ENCODE measurements at regions not wholly inside any gene's neighbourhood (a gene's known extent, or its start where the extent isn't known, plus 50 kb on each side); places are given as distances from the start of the nearest gene placed in this dataset.
"Not testable (repeated sequence)": the region's sequence is repeated elsewhere in the genome, so short reads cannot be mapped to it uniquely, and the experiment has no call there.

DNA sequence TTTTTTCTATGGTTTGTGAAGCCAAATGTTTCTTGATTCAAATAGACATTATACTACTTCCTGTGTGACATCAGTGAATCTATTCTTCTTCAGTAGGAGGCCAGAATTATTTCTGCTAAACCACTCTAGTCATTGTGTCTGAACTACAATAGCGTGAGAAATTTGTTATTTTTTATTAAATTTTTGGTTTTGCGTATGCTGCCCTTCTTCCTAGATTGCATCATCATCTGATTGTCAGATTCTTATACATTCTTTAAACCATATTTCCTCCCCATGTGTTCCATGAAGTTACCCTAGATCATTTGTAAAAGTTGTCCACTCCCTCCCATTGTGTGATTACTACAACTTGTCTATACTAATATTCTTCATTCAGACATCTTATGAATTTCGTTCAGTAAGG lies 187.8 kb upstream of the SPRY2 start:
- ChIA-PET POLR2A (no interaction called here), CTCF (no interaction called here)
- no peak overlapping the region for H3K4me3 ChIP-seq (ENCODE audit: low read depth, low read length)
- TF ChIP-seq, protein P1, sequence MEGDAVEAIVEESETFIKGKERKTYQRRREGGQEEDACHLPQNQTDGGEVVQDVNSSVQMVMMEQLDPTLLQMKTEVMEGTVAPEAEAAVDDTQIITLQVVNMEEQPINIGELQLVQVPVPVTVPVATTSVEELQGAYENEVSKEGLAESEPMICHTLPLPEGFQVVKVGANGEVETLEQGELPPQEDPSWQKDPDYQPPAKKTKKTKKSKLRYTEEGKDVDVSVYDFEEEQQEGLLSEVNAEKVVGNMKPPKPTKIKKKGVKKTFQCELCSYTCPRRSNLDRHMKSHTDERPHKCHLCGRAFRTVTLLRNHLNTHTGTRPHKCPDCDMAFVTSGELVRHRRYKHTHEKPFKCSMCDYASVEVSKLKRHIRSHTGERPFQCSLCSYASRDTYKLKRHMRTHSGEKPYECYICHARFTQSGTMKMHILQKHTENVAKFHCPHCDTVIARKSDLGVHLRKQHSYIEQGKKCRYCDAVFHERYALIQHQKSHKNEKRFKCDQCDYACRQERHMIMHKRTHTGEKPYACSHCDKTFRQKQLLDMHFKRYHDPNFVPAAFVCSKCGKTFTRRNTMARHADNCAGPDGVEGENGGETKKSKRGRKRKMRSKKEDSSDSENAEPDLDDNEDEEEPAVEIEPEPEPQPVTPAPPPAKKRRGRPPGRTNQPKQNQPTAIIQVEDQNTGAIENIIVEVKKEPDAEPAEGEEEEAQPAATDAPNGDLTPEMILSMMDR (IDR thresholded peaks at IDR 0.05; ENCODE audit: insufficient read depth, low read length, missing control alignments): no peak
- no peak for DNase-seq (ENCODE audit: low read depth, low spot score)

DNA sequence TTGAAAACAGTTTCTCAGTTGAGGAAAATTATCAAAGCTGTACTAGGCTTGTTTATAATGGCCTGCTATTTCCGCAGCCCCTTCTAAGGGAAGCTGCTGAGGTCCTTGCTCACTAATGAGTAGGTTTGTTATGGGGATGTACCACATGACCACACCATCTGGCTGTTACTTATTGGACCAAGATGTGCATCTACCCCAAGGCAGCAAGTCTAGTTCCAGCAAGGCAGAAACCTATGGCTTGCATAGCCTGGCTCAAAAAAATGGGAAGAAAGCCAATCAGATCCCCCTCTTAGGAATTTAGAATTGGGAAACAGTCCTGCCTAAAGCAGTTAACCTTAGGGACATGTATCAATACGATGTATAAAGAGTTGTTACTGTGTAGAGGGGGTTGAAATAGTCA lies 186.5 kb upstream of the SPRY2 start:
- ChIA-PET CTCF (no interaction called here), POLR2A (no interaction called here)
- no peak for DNase-seq (ENCODE audit: low read depth, low spot score)
- no peak overlapping the region for H3K4me3 ChIP-seq (ENCODE audit: low read depth, low read length)
- TF ChIP-seq, protein P1 (IDR thresholded peaks at IDR 0.05; ENCODE audit: insufficient read depth, low read length, missing control alignments): no peak

DNA sequence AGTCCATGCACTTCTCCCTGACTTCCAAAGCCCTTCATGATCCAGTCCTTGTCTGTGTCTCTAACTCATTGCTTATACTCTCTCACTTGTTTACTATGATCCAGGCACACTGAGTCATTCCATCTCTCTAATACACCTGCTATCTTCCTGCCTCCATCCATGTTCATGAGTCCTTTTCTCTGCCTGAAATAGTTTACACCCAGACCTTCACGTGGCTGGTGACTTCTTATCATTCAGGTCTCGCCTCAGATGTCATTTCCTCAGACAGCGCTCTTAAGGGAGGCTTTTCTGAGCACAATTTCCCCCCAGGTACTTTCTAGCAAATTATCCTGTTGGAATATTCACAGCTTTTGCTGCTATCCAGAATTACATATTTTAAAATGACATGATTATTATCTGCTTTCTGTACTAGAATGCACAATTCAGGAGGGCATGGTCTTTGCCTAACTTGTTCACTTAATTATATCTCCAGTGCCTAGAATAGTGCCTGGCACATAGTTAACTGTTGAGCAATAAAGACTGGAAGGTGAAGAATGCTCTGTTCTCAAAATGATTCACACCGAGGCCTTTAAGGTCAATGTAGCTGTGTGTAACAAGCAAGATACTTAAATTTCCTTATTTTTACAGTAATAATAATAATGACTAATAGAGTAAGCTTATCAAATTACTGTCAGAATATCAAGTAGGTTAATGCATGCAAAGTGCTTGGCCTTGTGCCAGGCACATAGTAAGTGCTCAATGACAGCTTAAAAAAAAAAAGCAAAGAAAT lies 183.7 kb upstream of the SPRY2 start:
- no peak overlapping the region for H3K4me3 ChIP-seq (ENCODE audit: low read depth, low read length)
- ChIA-PET POLR2A (no interaction called here), CTCF (no interaction called here)
- no peak for DNase-seq (ENCODE audit: low read depth, low spot score)
- TF ChIP-seq, protein P1 (IDR thresholded peaks at IDR 0.05; ENCODE audit: insufficient read depth, low read length, missing control alignments): no peak

DNA sequence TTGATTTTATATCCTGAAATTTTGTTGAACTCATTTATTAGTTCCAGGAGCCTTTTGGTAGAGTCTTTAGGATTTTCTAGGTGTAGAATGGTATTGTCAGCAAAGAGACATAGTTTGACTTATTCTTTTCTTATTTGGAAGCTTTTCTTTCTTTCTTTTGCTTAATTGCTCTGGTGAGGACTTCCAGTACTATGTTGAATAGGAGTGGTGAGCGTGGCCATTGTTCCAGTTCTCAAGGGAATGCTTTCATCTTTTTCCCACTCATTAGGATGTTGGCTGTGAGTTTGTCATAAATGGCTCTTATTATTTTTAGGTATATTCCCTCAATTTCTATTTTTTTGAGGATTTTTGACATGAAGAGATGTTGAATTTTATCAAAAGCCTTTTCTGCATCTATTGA lies 182.2 kb upstream of the SPRY2 start:
- DNase-seq (ENCODE audit: low read depth, low spot score): no peak
- no peak overlapping the region for H3K4me3 ChIP-seq (ENCODE audit: low read depth, low read length)
- ChIA-PET CTCF (no interaction called here), POLR2A (no interaction called here)
- TF ChIP-seq, protein P1 (IDR thresholded peaks at IDR 0.05; ENCODE audit: insufficient read depth, low read length, missing control alignments): no peak

DNA sequence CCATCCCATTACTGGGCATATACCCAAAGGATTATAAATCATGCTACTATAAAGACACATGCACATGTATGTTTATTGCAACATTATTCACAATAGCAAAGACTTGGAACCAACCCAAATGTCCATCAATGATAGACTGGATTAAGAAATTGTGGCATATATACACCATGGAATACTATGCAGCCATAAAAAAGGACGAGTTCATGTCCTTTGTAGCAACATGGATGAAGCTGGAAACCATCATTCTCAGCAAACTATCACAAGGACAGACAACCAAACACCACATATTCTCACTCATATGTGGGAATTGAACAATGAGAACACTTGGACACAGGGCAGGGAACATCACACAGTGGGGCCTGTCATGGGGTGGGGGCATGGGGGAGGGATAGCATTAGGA lies 181.5 kb upstream of the SPRY2 start:
- H3K4me3 ChIP-seq (ENCODE audit: low read depth, low read length); POLR2A ChIA-PET; DNase-seq (ENCODE audit: low read depth, low spot score); CTCF ChIA-PET: not testable (repeated sequence)

DNA sequence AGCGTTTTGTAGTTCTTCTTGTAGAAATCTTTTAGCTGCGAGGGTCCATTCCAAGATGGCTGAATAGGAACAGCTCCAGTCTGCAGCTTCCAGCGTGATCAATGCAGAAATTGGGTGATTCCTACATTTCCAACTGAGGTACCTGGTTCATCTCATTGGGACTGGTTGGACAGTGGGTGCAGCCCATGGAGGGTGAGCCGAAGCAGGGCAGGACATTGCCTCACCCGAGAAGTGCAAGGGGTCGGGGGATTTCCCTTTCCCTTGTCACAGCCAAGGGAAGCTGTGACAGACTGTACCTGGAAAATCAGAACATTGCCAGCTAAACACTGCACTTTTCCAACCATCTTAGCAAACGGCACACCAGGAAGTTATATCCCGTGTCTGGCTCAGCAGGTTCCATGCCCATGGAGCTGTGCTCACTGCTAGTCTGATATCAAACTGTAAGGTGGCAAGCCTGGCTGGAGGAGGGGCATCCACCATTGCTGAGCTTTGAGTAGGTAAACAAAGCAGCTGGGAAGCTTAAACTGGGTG lies 176.0 kb upstream of the SPRY2 start:
- DNase-seq (ENCODE audit: low read depth, low spot score): no peak
- POLR2A ChIA-PET: no interaction called here
- CTCF ChIA-PET: no interaction called here
- TF ChIP-seq, protein P1 (IDR thresholded peaks at IDR 0.05; ENCODE audit: insufficient read depth, low read length, missing control alignments): no peak
- no peak overlapping the region for H3K4me3 ChIP-seq (ENCODE audit: low read depth, low read length)

DNA sequence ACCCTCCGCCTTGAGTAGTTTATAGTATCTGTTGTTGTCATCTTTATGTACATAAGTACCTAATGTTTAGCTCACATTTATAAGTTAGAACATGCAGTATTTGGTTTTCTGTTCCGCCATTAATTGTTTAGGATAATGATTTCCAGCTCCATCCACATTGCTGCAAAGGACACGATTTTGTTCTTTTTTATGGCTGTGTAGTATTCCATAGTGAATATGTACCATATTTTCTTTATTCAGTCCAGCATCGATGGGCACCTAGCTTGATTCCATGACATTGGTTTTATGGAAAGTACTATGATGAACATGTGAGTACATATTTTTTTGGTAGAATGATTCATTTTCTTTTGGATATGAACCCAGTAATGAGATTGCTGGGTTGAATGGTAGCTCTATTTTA lies 174.4 kb upstream of the SPRY2 start:
- no peak overlapping the region for H3K4me3 ChIP-seq (ENCODE audit: low read depth, low read length)
- DNase-seq (ENCODE audit: low read depth, low spot score): no peak
- CTCF ChIA-PET: no interaction called here
- TF ChIP-seq, protein P1 (IDR thresholded peaks at IDR 0.05; ENCODE audit: insufficient read depth, low read length, missing control alignments): no peak
- POLR2A ChIA-PET: no interaction called here
